ENCODE measurements at regions not wholly inside any gene's neighbourhood (a gene's known extent, or its start where the extent isn't known, plus 50 kb on each side); places are given as distances from the start of the nearest gene placed in this dataset.

DNA sequence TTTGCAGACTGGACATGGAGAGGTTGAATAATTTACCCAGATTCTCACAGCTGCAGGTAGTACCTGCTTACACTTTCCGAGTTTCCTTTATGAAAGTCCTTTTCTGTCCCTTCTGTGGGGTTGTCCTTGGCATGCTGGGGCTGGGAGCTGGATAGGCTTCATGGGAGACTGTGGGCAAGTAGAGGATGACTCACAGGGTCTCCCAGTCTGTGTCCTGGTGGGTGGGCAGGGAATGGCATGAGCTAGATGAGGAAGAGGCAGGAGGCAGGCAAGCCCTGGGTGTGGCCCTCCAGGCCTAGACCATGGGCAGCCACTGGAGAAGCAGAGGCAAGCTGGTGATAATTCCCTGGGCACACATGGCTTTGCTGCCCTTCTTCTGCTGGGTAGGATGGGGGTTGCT, 80.6 kb downstream of the NAV1 start:
- no peaks in the 10 kb centered on the region for H3K27me3 ChIP-seq (replicated peaks in 1 of 4; ENCODE audit: control insufficient read depth in 3 of 4, extremely low read depth in 1 of 4, insufficient read depth in 3 of 4, low read length in 3 of 4)
- no peak overlapping the region for H3K4me3 ChIP-seq (ENCODE audit: extremely low read depth in 1 of 4, insufficient read depth in 2 of 4, low read depth in 3 of 4, low read length in 4 of 4)
- no peak overlapping the region for H4K91ac ChIP-seq (replicated peaks; ENCODE audit: insufficient read length, low read length)
- DNase-seq (ENCODE audit: low read depth in 1 of 2, low spot score in 2 of 2) (no peak), FAIRE-seq (no peak)
- no peak overlapping the region for H3K56ac ChIP-seq (replicated peaks; ENCODE audit: insufficient read length, low read depth, low read length)
- TF ChIP-seq KDM1A (IDR thresholded peaks at IDR 0.05; ENCODE audit: borderline replicate concordance, low read length) = no peak
- no peak for TF ChIP-seq CBX8 (IDR thresholded peaks at IDR 0.05; ENCODE audit: borderline replicate concordance, low read depth, low read length)
- H3K79me2 ChIP-seq (ENCODE audit: control insufficient read depth in 1 of 2, insufficient read depth in 2 of 2, low read length in 2 of 2) = no peaks in the 10 kb centered on the region
- no peak overlapping the region for H2AK5ac ChIP-seq (ENCODE audit: low read depth, low read length)
- no peak overlapping the region for H2BK20ac ChIP-seq (ENCODE audit: low read length)
- no peak overlapping the region for H3K4me2 ChIP-seq (ENCODE audit: insufficient read depth in 1 of 2, low read depth in 2 of 2, low read length in 2 of 2)
- H2BK5ac ChIP-seq (ENCODE audit: low read depth, low read length) = no peak overlapping the region
- H3K36me3 ChIP-seq (ENCODE audit: control insufficient read depth in 2 of 4, insufficient read depth in 4 of 4, low read length in 3 of 4) = no peaks in the 10 kb centered on the region
- H4K8ac ChIP-seq (ENCODE audit: extremely low read depth, insufficient read depth, low read length) = no peak overlapping the region
- no peak overlapping the region for H3K23ac ChIP-seq (ENCODE audit: insufficient read length)
- POLR2A ChIA-PET (ENCODE audit: partially characterized antibody) = interaction anchor here (1.3 kb wide), 1 partner anchor 9 kb away, joined by 5 read pairs; no protein-coding TSS in a partner anchor
- no peak overlapping the region for H2BK12ac ChIP-seq (ENCODE audit: low read depth, low read length)
- H3K18ac ChIP-seq (ENCODE audit: extremely low read depth, low read length) = no peak overlapping the region
- peaks cover 1% of the 10 kb centered on the region; the same call in 1 of the 2 replicates for H3K23me2 ChIP-seq (ENCODE audit: low read depth, low read length)
- H3K79me1 ChIP-seq (ENCODE audit: low read depth, low read length) = no peaks in the 10 kb centered on the region
- WGBS, 2 experiments (ENCODE audit: extremely low coverage in 1 of 2, insufficient coverage in 1 of 2, insufficient read length in 1 of 2, insufficient replicate concordance in 2 of 2, low coverage in 1 of 2, low lambda C conversion rate in 2 of 2, missing lambda C conversion rate in 1 of 2) = 91% methylated on average over 1 of the region's 1 CpG; no CpG with 5 or more reads in 1 of the 2 experiments
- CTCF ChIA-PET (ENCODE audit: partially characterized antibody) = interaction anchor here (0.8 to 3.1 kb wide), 16 partner anchors 9 to 174 kb away, joined by 3 to 14 read pairs (median 4); no protein-coding TSS in a partner anchor
- H2BK15ac ChIP-seq (ENCODE audit: low read length) = no peak overlapping the region
- no peak overlapping the region for H3K27ac ChIP-seq (ENCODE audit: low read depth, low read length)
- H2AFZ ChIP-seq (ENCODE audit: low read length) = no peak overlapping the region
- H3K4me1 ChIP-seq (replicated peaks in 1 of 4; ENCODE audit: control insufficient read depth in 3 of 4, insufficient read depth in 4 of 4, low read length in 3 of 4) = peaks cover 1 to 8% (median 5%) of the 10 kb centered on the region in 4 experiments; a peak in 4 of 7 replicates
- no peak overlapping the region for H3K9ac ChIP-seq (replicated peaks in 1 of 4; ENCODE audit: extremely low read depth in 1 of 4, low read depth in 3 of 4, low read length in 3 of 4)
- H3K14ac ChIP-seq (ENCODE audit: insufficient read length) = no peak overlapping the region
- H3K9me3 ChIP-seq (ENCODE audit: insufficient read depth in 2 of 2, low read depth in 1 of 2, low read length in 1 of 2) = no peaks in the 10 kb centered on the region
- H4K20me1 ChIP-seq (replicated peaks in 1 of 2; ENCODE audit: control insufficient read depth in 1 of 2, insufficient read depth in 2 of 2, low read length in 2 of 2) = no peaks in the 10 kb centered on the region
- no peak overlapping the region for H2BK120ac ChIP-seq (replicated peaks; ENCODE audit: low read depth, low read length)
- H3K4ac ChIP-seq (replicated peaks; ENCODE audit: insufficient read length, low read depth, low read length) = no peak overlapping the region
- no peak overlapping the region for H4K5ac ChIP-seq (ENCODE audit: insufficient read length, low read depth, low read length)

All from H1 (cell line).